HG03064 (cell line): ENCODE measurements at regions not wholly inside any gene's neighbourhood (a gene's known extent, or its start where the extent isn't known, plus 50 kb on each side); places are given as distances from the start of the nearest gene placed in this dataset.
A peak's percentile ranks its signal among the peaks of the same experiment; 100 is the strongest.

Source experiments
- ATAC-seq: cut with Tn5 transposase; IDR thresholded peaks from one replicate; pipeline ENCODE4 v1.9.1; 2021; ENCODE audit warnings: low read depth; ENCODE audit not compliant: unreplicated experiment

DNA sequence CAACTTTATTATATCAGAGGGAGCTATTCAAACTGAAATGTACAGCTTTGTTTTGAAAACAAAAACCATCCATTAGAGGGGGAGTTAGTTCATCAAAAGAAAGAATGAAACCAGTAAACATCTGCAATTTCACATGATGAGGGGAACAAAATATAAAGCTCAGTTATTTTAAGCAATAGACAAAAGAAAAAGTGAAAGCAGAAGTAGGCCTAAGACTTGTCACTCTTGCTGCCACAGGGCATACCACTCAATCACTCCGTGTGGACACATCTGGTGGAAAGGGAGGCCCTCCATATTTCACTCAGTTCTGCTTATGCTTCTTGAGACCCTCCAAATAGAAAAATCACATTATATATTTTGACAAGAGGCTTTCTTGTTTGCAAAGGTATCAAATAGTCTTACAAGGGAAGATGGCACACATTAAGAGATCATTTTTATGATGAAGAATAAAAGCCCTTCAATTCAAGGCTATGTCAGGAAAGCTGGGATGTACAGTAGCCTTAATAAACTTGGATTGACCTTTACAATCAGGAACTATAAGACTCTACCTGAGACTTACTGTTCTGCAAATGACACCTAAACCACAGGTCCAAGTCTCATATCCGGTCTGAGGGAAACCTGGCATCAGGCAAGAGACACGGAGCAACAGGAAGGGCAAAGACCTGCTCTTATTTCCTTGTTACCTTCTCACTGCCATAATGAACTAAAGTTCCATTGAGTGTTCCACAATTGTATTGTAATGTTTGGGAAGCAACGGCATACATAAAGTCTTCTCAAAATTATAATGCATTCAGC is 222.5 kb upstream of the GRIP1 start:
- ATAC-seq = peak; percentile 92

DNA sequence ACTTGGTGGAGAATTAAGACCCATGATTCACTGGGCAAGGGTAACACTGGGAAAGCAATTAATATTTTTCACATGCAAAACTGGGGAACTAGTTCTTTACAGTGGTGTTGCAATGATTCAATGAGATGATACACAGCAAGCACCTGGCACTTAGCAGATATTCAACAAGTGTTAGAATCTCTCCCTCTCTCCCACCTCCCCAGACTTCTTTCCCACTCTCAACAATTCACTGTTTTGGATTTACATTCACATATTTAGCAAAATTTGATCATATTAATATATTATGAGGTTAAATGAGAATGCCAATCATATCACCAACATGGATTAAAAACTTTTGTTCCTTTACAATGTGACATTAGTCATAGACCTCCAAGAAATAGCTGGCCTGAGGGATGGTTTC is 223.1 kb upstream of the GRIP1 start:
- no peak for ATAC-seq

DNA sequence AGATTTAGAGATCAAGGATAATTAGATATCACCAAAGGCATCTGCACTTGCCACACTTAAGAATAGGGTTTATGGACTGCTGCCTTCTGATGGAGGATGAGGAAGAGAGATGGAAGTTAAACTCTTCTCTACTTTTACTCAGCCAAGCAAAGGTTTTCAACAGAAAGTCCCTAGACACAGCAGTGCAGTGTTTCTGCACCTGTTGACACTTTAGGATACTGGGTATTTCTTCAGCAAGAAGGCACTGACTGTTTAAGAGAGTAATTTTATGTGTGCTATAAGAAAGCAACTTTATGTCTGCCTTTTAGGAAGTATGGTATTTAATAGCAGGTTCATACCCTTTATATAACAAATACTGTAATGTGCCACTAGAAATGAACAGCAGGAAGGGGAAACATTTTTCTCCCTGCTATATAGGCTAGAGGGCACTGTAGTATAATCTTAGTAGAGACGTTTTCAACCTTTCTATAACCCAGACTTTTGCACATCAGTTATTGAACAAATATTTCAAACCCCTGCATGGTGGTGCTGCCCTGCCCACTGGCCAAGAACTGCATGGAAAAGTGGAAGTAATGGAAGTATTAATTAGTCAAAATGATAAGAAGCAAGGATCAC is 225.0 kb upstream of the GRIP1 start:
- ATAC-seq = no peak

DNA sequence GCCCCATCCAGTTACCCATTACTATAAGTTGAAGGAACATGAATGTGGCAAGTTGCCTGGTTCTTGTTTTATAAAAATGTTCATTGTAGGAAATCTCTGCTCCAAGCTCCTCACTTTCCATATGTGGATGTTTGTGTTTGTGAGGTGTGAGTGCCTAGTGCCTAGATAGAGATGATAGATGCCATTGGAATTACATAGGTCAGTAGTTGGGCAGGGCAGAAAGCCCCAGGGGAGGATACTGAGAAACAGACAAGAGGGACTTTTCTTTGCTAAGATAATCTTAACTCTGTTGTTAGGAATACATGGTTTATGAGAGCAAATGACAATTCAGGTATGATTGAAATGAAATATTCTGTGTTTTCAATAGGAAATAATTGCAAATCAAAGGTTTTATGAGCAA is 226.3 kb upstream of the GRIP1 start:
- no peak for ATAC-seq

- ATAC-seq = no peak
These were observed 231.6 kb upstream of the GRIP1 start for GRCh38 chr12:66910366-66910974.

DNA sequence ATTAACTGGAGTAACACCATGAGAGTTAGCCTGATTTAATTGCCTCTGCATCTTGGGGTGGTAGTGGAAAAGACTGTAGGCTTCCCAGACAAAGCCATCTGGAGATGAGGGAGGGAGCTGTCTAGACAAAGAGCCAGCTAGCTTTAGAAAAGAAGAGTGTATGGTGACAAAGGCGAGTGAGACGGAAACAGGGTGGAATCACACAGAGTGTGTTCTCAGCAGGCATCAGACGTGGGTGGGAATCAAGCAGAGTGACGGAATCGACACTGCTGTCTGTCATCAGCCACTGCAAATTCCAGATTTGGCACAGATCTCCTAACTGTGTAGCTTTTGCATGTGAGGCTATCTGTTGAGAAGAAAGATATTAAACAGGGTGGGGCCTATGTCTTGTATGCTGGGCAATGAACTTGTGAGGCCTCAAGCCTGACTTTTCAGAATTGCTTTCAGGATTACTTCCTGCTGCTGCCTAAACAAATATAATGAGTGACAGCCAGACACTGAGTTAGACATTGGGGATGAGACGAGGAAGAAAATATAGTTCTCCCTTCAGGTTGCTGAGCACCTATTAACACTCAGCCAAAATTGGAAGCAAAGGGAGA is 236.5 kb upstream of the GRIP1 start:
- no peak for ATAC-seq

- ATAC-seq = no peak
These were observed 237.3 kb upstream of the GRIP1 start for GRCh38 chr12:66916189-66916588.

DNA sequence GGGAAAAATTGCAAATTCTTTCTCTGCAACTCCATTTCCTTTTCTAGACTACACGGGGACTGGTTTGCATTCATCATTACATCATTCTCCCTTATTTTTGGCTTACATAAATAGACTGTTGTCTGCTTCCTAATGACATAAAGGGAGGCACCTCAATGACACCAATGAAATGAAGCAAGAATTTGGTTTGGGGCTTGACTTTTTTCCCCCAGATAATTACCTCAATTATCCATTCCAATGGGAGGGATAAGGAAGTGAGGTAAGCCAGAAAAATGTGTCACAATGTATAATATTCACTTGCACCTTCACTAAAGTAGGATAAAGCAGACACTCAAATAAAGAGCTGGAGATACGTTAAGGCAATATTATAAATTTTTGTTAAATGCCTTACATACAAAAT is 240.6 kb upstream of the GRIP1 start:
- no peak for ATAC-seq

DNA sequence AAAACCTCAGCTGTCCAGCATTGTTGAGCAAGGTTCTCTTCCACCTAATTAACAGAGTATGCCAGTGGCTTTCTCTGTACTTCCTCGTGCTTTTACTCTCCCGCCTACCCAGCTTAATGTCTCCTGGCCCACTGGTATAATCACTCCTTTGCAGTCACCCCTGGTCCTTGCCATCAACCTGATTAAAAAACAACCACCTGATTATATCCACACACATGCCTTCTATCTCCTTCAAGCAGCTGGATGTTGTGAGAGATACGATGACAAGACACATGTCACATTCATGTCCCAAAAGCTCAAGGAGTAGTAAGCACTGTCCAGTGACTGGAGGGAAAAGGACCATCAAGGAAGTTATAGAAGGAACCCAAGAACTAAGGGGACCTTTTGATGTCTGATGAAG is 241.3 kb upstream of the GRIP1 start:
- no peak for ATAC-seq

DNA sequence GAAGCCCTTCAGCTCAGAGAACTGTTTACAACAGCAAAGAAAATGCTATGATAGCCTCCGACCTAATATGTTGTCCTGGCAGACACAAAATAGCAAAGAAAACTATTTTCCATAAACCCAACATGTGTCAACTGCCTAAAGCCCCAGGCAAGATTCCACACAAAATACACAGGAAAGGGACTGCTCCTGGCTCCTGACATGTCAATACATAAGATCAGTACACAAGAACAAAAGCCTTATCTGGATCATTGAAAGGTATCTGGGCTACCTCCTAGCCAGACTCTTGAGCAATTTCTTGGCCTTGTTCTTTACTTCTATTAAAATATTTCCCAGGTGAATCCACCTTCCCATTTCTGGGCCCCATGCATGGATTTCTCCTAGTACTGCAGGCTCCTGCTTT is 242.3 kb upstream of the GRIP1 start:
- no peak for ATAC-seq

DNA sequence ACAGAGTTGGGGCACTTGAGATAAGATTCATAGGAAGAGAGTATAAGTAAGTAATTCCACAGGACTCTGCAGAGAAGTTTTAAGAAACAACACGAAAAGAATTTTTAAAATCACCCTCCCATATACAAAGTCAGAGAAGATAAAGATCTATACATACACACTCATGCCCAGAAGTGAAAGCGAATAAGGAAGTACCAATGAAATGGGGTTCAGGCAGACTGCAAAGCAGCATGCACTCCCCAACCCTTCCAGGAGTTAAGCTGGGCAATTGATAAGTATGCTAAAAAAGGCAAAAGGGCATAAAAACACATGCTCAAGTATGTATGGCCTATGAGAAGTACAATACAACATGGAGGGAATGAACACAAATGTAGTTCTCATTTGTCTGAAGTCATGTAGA is 246.2 kb upstream of the GRIP1 start:
- no peak for ATAC-seq

GRCh38 chr12:66929121-66929520 is 250.2 kb upstream of the GRIP1 start:
- no peak for ATAC-seq

GRCh38 chr12:66931091-66931490 is 252.2 kb upstream of the GRIP1 start:
- ATAC-seq = no peak

GRCh38 chr12:66932126-66932525 is 253.2 kb upstream of the GRIP1 start:
- ATAC-seq = no peak

GRCh38 chr12:66934302-66935062 is 255.6 kb upstream of the GRIP1 start:
- no peak for ATAC-seq

DNA sequence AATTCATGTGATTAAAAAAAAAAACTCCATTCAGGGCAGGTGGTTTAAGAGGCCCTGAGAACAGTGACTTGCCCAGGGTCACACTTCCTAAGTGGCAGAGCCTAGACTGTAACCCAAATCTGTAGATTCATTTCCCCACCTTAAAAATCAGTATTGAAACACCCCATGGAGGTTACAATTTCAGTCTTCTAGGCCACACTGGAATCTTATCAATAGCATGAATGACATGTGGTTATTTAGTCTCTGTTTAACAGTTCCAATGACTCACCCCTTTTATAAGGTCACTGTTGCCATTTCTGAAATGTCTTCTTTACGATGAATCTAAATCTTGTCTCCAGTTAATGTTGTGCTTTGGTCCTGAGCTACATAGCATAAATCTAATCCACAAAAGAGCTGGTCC is 262.3 kb upstream of the GRIP1 start:
- no peak for ATAC-seq

- no peak for ATAC-seq
These were observed 264.0 kb upstream of the GRIP1 start for GRCh38 chr12:66942741-66943465.

DNA sequence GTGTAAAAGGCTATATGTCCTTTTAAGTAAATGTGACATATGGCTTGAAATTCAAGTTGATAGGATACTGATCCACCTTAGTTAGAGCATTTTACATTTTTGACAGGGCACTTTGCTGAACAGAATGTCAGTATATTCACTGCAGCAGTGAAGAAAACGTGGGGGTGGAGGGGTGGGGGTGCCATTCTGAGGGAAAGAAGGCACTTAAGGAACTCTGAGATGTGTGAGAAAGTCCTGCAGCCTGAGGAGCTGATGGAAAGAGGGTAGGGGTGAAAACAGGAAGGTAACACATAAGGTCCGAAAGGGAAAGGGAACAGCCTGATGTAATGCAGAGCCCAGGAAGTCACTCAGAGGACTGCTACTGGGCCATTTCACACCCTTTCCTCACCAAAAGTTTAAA is 265.5 kb upstream of the GRIP1 start:
- ATAC-seq = no peak

DNA sequence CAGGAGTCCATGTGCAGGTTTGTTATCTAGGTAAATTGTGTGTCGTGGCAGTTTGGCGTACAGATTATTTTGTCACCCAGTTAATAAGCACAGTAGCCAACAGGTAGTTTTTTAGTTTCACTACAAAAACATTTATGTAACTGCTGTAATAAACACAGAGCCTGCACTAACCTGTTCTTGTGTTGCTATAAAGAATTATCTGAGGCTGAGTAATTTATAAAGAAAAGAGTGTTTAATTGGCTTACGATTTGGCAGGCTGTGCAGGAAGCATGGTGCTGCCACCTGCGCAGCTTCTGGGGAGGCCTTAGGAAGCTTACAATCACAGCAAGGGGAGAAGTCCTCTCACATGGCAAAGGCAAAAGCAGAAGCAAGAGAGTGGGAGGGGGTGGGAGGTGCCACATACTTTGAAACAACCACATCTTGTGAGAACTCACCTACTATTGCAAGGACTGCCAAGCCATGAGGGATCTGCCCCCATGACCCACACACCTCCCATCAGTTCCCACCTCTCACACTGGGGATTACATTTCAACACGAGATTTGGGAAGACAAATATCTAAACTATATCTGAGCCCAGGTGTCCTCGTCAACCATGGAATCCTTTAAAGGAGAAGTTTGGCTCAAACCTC is 266.4 kb upstream of the GRIP1 start:
- no peak for ATAC-seq

- no peak for ATAC-seq
These were observed 268.2 kb upstream of the GRIP1 start for GRCh38 chr12:66947119-66947518.
